Astrocyte (in vitro differentiated cells and primary cell): ENCODE measurements at regions not wholly inside any gene's neighbourhood (a gene's known extent, or its start where the extent isn't known, plus 50 kb on each side); places are given as distances from the start of the nearest gene placed in this dataset.

Source experiments
- EZH2 ChIP-seq: IDR thresholded peaks from 2 replicates; pipeline ENCODE4 v1.6.1; 2012; ENCODE audit warnings: mild to moderate bottlenecking, low read length, inconsistent platforms; ENCODE audit not compliant: insufficient read depth
- TF ChIP-seq, protein P1 (sequence below): IDR thresholded peaks from 2 replicates; pipeline ENCODE4 v1.5.1; 2011; ENCODE audit warnings: low read depth, mild to moderate bottlenecking, inconsistent platforms, low read length, moderate library complexity; ENCODE audit not compliant: insufficient read depth

DNA sequence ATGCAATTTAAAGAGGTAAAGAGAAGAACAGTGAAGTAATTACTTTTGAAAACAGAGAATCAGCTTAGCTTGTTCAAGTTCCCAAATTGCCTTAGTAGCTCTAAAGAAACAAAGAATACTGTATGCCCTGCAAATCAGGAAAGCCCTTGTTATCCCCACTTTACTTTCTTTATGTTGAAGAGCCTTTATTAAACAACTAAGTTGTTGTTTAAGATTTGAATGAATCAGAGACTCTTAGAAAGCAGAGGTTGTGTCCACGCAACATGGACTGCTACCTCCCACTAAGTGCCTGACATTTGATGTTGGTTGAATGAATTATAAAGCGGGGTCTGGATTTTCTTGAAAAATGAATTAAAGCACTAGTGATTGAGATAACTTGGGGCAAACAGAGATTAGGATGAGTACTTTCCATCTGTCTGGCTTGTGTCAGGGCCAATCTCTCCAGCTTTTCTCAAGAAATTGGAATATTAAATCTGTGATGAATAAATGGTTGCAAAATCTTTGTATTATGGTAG, 214.7 kb downstream of the POSTN start:
- TF ChIP-seq, protein P1, sequence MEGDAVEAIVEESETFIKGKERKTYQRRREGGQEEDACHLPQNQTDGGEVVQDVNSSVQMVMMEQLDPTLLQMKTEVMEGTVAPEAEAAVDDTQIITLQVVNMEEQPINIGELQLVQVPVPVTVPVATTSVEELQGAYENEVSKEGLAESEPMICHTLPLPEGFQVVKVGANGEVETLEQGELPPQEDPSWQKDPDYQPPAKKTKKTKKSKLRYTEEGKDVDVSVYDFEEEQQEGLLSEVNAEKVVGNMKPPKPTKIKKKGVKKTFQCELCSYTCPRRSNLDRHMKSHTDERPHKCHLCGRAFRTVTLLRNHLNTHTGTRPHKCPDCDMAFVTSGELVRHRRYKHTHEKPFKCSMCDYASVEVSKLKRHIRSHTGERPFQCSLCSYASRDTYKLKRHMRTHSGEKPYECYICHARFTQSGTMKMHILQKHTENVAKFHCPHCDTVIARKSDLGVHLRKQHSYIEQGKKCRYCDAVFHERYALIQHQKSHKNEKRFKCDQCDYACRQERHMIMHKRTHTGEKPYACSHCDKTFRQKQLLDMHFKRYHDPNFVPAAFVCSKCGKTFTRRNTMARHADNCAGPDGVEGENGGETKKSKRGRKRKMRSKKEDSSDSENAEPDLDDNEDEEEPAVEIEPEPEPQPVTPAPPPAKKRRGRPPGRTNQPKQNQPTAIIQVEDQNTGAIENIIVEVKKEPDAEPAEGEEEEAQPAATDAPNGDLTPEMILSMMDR, result no peak
- no peak for TF ChIP-seq EZH2
